ENCODE measurements at regions not wholly inside any gene's neighbourhood (a gene's known extent, or its start where the extent isn't known, plus 50 kb on each side); places are given as distances from the start of the nearest gene placed in this dataset.

DNA sequence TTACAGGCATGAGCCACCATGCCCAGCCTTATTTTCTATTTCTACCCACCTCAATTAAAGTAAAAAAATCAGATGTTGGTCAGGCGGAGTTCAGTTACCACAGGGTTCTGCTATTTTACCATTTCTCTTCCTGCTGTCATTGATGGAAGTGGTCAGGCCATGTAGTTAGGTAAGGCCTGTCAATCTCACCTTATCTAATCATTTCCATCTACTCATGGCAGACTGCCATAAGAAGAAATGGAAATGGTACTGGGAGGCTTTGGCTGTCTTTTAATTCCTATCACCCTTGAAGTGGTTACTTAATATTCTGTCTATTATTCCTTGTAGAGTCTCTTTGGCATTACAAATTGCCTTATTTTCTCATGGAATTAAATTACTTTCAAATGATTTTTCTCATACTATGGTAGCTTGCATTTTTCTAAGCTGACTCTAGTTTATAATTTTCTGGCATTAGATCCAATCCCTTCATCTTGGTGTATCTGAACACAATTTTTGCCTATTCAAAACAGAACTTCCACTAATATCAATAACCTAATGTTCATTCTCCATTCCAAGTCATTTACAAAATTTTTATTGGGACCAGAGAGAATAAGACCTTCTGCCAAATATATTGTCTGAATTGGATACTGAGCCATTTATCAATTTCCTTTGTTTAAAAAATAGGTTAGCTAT, 198.7 kb downstream of the DACT1 start:
- Histone ChIP-seq H3K27ac (no peak overlapping the region), H3K4me3 (no peak overlapping the region), H3K27me3 (replicated peaks; ENCODE audit: insufficient read depth) (no peaks in the 10 kb centered on the region), H3K9me3 (no peaks in the 10 kb centered on the region), H3K36me3 (no peaks in the 10 kb centered on the region), H3K4me1 (replicated peaks) (no peaks in the 10 kb centered on the region)
- 100% methylated on average over 1 of the region's 1 CpG for WGBS
- DNase-seq (ENCODE audit: low spot score), result no peak
- intact Hi-C loops (cut with DNase I), result no loop called here
- TF ChIP-seq, protein P1, sequence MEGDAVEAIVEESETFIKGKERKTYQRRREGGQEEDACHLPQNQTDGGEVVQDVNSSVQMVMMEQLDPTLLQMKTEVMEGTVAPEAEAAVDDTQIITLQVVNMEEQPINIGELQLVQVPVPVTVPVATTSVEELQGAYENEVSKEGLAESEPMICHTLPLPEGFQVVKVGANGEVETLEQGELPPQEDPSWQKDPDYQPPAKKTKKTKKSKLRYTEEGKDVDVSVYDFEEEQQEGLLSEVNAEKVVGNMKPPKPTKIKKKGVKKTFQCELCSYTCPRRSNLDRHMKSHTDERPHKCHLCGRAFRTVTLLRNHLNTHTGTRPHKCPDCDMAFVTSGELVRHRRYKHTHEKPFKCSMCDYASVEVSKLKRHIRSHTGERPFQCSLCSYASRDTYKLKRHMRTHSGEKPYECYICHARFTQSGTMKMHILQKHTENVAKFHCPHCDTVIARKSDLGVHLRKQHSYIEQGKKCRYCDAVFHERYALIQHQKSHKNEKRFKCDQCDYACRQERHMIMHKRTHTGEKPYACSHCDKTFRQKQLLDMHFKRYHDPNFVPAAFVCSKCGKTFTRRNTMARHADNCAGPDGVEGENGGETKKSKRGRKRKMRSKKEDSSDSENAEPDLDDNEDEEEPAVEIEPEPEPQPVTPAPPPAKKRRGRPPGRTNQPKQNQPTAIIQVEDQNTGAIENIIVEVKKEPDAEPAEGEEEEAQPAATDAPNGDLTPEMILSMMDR (IDR thresholded peaks at IDR 0.05), result no peak
- TF ChIP-seq POLR2A (IDR thresholded peaks at IDR 0.05) (no peak), POLR2AphosphoS5 (IDR thresholded peaks at IDR 0.05) (no peak)

DNA sequence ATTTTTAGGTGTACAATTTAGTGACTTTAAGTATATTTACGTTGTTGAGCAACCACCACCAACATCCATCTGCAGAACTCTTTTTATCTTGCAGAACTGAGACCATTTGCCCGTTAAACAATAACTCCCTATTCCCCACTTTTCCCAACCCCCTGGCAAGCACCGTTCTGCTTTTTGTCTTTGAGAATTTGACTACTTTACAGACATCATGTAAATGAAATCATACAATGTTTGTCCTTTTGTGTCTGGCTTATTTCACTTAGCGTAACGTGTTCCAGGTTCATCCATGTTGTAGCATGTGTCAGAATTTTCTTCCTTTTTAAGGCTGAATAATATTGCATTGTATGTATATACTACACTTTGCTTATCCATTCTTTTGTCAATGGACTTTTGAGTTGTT, 201.5 kb downstream of the DACT1 start:
- 79% methylated on average over 5 of the region's 5 CpGs for WGBS
- Histone ChIP-seq H3K4me1 (replicated peaks) (no peaks in the 10 kb centered on the region), H3K4me3 (no peak overlapping the region), H3K9me3 (no peaks in the 10 kb centered on the region), H3K36me3 (no peaks in the 10 kb centered on the region), H3K27ac (no peak overlapping the region), H3K27me3 (replicated peaks; ENCODE audit: insufficient read depth) (no peaks in the 10 kb centered on the region)
- TF ChIP-seq, protein P1 (IDR thresholded peaks at IDR 0.05), result no peak
- no peak for TF ChIP-seq POLR2AphosphoS5 (IDR thresholded peaks at IDR 0.05)
- TF ChIP-seq POLR2A (IDR thresholded peaks at IDR 0.05), result no peak
- intact Hi-C loops (cut with DNase I), result no loop called here
- no peak for DNase-seq (ENCODE audit: low spot score)

DNA sequence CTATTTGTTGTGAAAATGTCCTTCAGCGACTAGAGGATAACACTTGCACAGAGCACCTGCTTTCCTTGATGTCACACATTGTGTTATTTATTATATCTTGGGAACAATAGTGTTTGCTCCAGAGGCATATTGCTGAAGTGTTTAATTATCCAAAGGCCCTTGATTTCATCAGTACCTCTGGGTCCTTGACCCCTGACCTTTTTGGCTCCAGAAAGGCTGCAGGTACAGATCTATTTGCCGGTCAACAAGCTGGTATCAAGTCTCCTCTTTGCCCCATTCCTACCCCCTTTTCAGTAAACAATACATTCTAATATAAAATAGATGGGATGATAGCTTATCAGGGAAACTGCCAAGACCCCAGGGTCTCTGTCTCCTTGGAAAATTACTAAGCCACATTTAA, 206.8 kb downstream of the DACT1 start:
- intact Hi-C loops (cut with DNase I), result no loop called here
- H3K4me1 ChIP-seq (replicated peaks), result no peaks in the 10 kb centered on the region
- no peaks in the 10 kb centered on the region for H3K9me3 ChIP-seq
- no peak for DNase-seq (ENCODE audit: low spot score)
- H3K36me3 ChIP-seq, result no peaks in the 10 kb centered on the region
- no peak overlapping the region for H3K4me3 ChIP-seq
- TF ChIP-seq POLR2AphosphoS5 (IDR thresholded peaks at IDR 0.05) (no peak), POLR2A (IDR thresholded peaks at IDR 0.05) (no peak)
- no peak overlapping the region for H3K27ac ChIP-seq
- WGBS, result 97% methylated on average over 2 of the region's 2 CpGs
- H3K27me3 ChIP-seq (replicated peaks; ENCODE audit: insufficient read depth), result no peaks in the 10 kb centered on the region

DNA sequence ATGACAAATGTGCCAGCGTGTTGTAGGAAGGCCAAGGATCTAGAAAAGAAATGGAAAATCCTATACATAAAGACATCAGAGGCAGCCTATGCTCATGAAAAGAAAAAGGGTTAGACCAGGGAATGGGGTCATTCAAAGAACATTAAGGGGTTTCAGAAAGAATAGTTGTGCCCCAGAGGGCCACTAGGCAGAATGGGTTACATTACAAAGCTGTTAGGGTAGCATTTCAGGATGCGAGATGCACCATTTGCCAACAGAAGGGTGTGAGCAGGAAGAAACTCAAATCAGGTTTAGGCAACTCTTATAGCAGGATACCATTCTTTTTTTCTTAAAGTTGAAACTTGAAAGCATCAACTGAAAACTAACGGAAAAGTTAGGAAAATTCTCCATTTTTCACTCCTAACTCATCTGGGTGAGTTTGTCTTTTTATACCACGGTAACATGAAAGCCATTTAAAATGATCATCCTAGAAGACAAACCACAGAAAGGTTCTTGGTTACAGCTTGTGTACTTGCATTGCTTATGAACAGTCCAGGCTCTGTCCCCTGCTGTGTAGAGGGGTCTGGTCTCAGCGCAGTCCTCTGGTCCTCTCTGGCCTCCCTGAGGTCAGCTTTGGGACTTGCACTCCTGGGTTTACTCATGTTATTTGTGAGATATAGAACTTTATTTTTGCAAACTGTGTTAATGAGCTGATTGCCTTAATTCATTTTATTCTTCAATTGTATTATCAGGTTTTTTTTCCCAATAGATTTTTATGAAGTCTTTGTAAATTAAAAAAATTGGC, 209.1 kb downstream of the DACT1 start:
- 87% methylated on average over 5 of the region's 5 CpGs for WGBS

DNA sequence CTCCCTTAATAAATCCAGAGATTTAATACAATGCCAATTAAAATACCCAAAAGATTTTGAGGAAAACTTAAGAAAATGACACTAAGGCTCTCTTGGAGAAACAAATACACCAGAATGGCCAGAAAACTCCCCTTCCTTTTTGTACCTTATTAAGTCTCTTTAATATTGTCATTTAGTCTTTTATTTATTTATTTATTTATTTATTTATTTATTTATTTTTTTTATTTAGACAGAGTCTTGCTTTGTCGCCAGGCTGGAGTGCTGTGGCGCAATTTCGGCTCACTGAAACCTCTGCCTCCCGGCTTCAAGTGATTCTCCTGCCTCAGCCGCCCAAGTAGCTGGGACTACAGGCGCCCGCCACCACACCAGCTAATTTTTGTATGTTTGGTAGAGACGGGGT, 210.6 kb downstream of the DACT1 start:
- Histone ChIP-seq H3K4me3 (no peak overlapping the region), H3K27me3 (replicated peaks; ENCODE audit: insufficient read depth) (no peaks in the 10 kb centered on the region), H3K9me3 (peaks cover 3% of the 10 kb centered on the region), H3K4me1 (replicated peaks) (no peaks in the 10 kb centered on the region), H3K36me3 (no peaks in the 10 kb centered on the region), H3K27ac (no peak overlapping the region)
- WGBS, result 98% methylated on average over 8 of the region's 8 CpGs
- TF ChIP-seq POLR2A (IDR thresholded peaks at IDR 0.05), result no peak
- TF ChIP-seq, protein P1 (IDR thresholded peaks at IDR 0.05), result no peak
- TF ChIP-seq POLR2AphosphoS5 (IDR thresholded peaks at IDR 0.05), result no peak
- intact Hi-C loops (cut with DNase I), result no loop called here
- DNase-seq (ENCODE audit: low spot score), result no peak

More for the DNA sequence above, 209.1 kb downstream of the DACT1 start:
- Histone ChIP-seq H3K4me1 (replicated peaks) (no peaks in the 10 kb centered on the region), H3K9me3 (peaks cover 3% of the 10 kb centered on the region), H3K36me3 (no peaks in the 10 kb centered on the region), H3K4me3 (no peak overlapping the region), H3K27ac (no peak overlapping the region), H3K27me3 (replicated peaks; ENCODE audit: insufficient read depth) (no peaks in the 10 kb centered on the region)
- TF ChIP-seq POLR2A (IDR thresholded peaks at IDR 0.05), result no peak
- no peak for TF ChIP-seq POLR2AphosphoS5 (IDR thresholded peaks at IDR 0.05)
- TF ChIP-seq, protein P1 (IDR thresholded peaks at IDR 0.05), result no peak
- intact Hi-C loops (cut with DNase I), result no loop called here
- DNase-seq (ENCODE audit: low spot score), result no peak

Measured in prostate gland (tissue), 2 donors.